Tibial nerve (tissue), 3 donors: ENCODE measurements at regions not wholly inside any gene's neighbourhood (a gene's known extent, or its start where the extent isn't known, plus 50 kb on each side); places are given as distances from the start of the nearest gene placed in this dataset.

Source experiments
- POLR2A ChIP-seq, 2 donors: fragments of 450-650 bp; IDR thresholded peaks; one replicate each; pipeline ENCODE4 v1.6.1; 2017; ENCODE audit warnings: antibody characterized with exemption in 2 of 2, mild to moderate bottlenecking in 2 of 2, moderate library complexity in 2 of 2
- TF ChIP-seq, protein P1 (sequence below), 5 experiments: fragments of 200-600 bp in 3 of 5; fragments of 450-650 bp in 2 of 5; sonication (generic) in 3 of 5; IDR thresholded peaks; one replicate each; pipeline ENCODE4 v1.5.1; 2016 to 2019; ENCODE audit warnings: antibody characterized with exemption in 5 of 5, mild to moderate bottlenecking in 3 of 5, moderate library complexity in 2 of 5

GRCh38 chr13:44669534-44669933 lies 93.4 kb upstream of the TSC22D1 start:
- TF ChIP-seq, protein P1, sequence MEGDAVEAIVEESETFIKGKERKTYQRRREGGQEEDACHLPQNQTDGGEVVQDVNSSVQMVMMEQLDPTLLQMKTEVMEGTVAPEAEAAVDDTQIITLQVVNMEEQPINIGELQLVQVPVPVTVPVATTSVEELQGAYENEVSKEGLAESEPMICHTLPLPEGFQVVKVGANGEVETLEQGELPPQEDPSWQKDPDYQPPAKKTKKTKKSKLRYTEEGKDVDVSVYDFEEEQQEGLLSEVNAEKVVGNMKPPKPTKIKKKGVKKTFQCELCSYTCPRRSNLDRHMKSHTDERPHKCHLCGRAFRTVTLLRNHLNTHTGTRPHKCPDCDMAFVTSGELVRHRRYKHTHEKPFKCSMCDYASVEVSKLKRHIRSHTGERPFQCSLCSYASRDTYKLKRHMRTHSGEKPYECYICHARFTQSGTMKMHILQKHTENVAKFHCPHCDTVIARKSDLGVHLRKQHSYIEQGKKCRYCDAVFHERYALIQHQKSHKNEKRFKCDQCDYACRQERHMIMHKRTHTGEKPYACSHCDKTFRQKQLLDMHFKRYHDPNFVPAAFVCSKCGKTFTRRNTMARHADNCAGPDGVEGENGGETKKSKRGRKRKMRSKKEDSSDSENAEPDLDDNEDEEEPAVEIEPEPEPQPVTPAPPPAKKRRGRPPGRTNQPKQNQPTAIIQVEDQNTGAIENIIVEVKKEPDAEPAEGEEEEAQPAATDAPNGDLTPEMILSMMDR (IDR thresholded peaks at IDR 0.05), result no peak
- TF ChIP-seq POLR2A (IDR thresholded peaks at IDR 0.05), result no peak
